Activated naive CD8-positive, alpha-beta T cell treated with anti-CD3 and anti-CD28 coated beads for 36 hours (primary cell): ENCODE measurements at regions not wholly inside any gene's neighbourhood (a gene's known extent, or its start where the extent isn't known, plus 50 kb on each side); places are given as distances from the start of the nearest gene placed in this dataset.
A peak's percentile ranks its signal among the peaks of the same experiment; 100 is the strongest.

ENCODE experiments used
- DNase-seq: peaks from one replicate; pipeline ENCODE4 v3.0.0; 2021
- H3K27ac Mint-ChIP-seq: one replicate; pipeline ENCODE4 v1.8.0; 2022; ENCODE audit warnings: mild to moderate bottlenecking, moderate library complexity, mixed read lengths
- H3K27me3 Mint-ChIP-seq: one replicate; pipeline ENCODE4 v1.8.0; 2022; ENCODE audit warnings: mild to moderate bottlenecking, mixed read lengths
- H3K36me3 Mint-ChIP-seq: one replicate; pipeline ENCODE4 v1.8.0; 2021; ENCODE audit warnings: mild to moderate bottlenecking, mixed read lengths
- H3K4me1 Mint-ChIP-seq: one replicate; pipeline ENCODE4 v1.8.0; 2021; ENCODE audit warnings: mixed read lengths
- H3K4me3 Mint-ChIP-seq: one replicate; pipeline ENCODE4 v1.8.0; 2022; ENCODE audit warnings: mild to moderate bottlenecking, moderate library complexity, mixed read lengths
- H3K9me3 Mint-ChIP-seq: one replicate; pipeline ENCODE4 v1.8.0; 2022; ENCODE audit warnings: mixed read lengths

- Mint-ChIP-seq H3K9me3 (peaks cover 23% of the 10 kb centered on the region), H3K27ac (no peak overlapping the region), H3K36me3 (no peaks in the 10 kb centered on the region), H3K4me3 (no peak overlapping the region), H3K27me3 (peaks cover 18% of the 10 kb centered on the region), H3K4me1 (no peaks in the 10 kb centered on the region)
- no peak for DNase-seq
Observed at GRCh38 chr22:48834404-48834803, 993.3 kb downstream of the BRD1 start.

- DNase-seq = peak; percentile 24
- no peak overlapping the region for H3K4me3 Mint-ChIP-seq
- H3K27ac Mint-ChIP-seq = no peak overlapping the region
- peaks cover 21% of the 10 kb centered on the region for H3K9me3 Mint-ChIP-seq
- H3K36me3 Mint-ChIP-seq = no peaks in the 10 kb centered on the region
- no peaks in the 10 kb centered on the region for H3K4me1 Mint-ChIP-seq
- peaks cover 21% of the 10 kb centered on the region for H3K27me3 Mint-ChIP-seq
Observed at GRCh38 chr22:48832592-48832991, 995.1 kb downstream of the BRD1 start.

- Mint-ChIP-seq H3K36me3 (no peaks in the 10 kb centered on the region), H3K9me3 (peaks cover 12% of the 10 kb centered on the region), H3K4me1 (no peaks in the 10 kb centered on the region), H3K27me3 (peaks cover 29% of the 10 kb centered on the region), H3K4me3 (no peak overlapping the region), H3K27ac (no peak overlapping the region)
- DNase-seq = no peak
Observed at GRCh38 chr22:48829908-48830307, 997.8 kb downstream of the BRD1 start.

GRCh38 chr22:48828688-48829087, 999.0 kb downstream of the BRD1 start:
- no peaks in the 10 kb centered on the region for H3K4me1 Mint-ChIP-seq
- H3K4me3 Mint-ChIP-seq = no peak overlapping the region
- no peak overlapping the region for H3K27ac Mint-ChIP-seq
- no peak for DNase-seq
- peaks cover 12% of the 10 kb centered on the region for H3K9me3 Mint-ChIP-seq
- H3K27me3 Mint-ChIP-seq = peaks cover 23% of the 10 kb centered on the region
- H3K36me3 Mint-ChIP-seq = no peaks in the 10 kb centered on the region

GRCh38 chr22:48827904-48828555, 999.6 kb downstream of the BRD1 start:
- peaks cover 6% of the 10 kb centered on the region for H3K9me3 Mint-ChIP-seq
- no peak overlapping the region for H3K27ac Mint-ChIP-seq
- H3K4me3 Mint-ChIP-seq = no peak overlapping the region
- no peaks in the 10 kb centered on the region for H3K4me1 Mint-ChIP-seq
- H3K36me3 Mint-ChIP-seq = no peaks in the 10 kb centered on the region
- peaks cover 21% of the 10 kb centered on the region for H3K27me3 Mint-ChIP-seq
- no peak for DNase-seq

- no peaks in the 10 kb centered on the region for H3K4me1 Mint-ChIP-seq
Observed at GRCh38 chr22:48827268-48827846, 1000.3 kb downstream of the BRD1 start.

GRCh38 chr22:48826546-48826945, 1001.1 kb downstream of the BRD1 start:
- H3K4me3 Mint-ChIP-seq = no peak overlapping the region
- DNase-seq = no peak
- H3K9me3 Mint-ChIP-seq = peaks cover 5% of the 10 kb centered on the region
- peaks cover 24% of the 10 kb centered on the region for H3K27me3 Mint-ChIP-seq
- no peaks in the 10 kb centered on the region for H3K36me3 Mint-ChIP-seq
- H3K27ac Mint-ChIP-seq = no peak overlapping the region
- H3K4me1 Mint-ChIP-seq = no peaks in the 10 kb centered on the region

More at GRCh38 chr22:48827268-48827846, 1000.3 kb downstream of the BRD1 start:
- DNase-seq = no peak
- no peak overlapping the region for H3K27ac Mint-ChIP-seq
- peaks cover 5% of the 10 kb centered on the region for H3K9me3 Mint-ChIP-seq
- no peaks in the 10 kb centered on the region for H3K36me3 Mint-ChIP-seq
- no peak overlapping the region for H3K4me3 Mint-ChIP-seq
- peaks cover 24% of the 10 kb centered on the region for H3K27me3 Mint-ChIP-seq

GRCh38 chr22:48825802-48826520, 1001.7 kb downstream of the BRD1 start:
- Mint-ChIP-seq H3K27me3 (peaks cover 24% of the 10 kb centered on the region), H3K36me3 (no peaks in the 10 kb centered on the region), H3K4me3 (no peak overlapping the region), H3K9me3 (no peaks in the 10 kb centered on the region), H3K4me1 (no peaks in the 10 kb centered on the region), H3K27ac (no peak overlapping the region)
- DNase-seq = no peak

GRCh38 chr22:48824712-48825651, 1002.7 kb downstream of the BRD1 start:
- H3K4me3 Mint-ChIP-seq = no peak overlapping the region
- peaks cover 24% of the 10 kb centered on the region for H3K27me3 Mint-ChIP-seq
- DNase-seq = no peak
- no peaks in the 10 kb centered on the region for H3K36me3 Mint-ChIP-seq
- no peaks in the 10 kb centered on the region for H3K4me1 Mint-ChIP-seq
- no peaks in the 10 kb centered on the region for H3K9me3 Mint-ChIP-seq
- H3K27ac Mint-ChIP-seq = no peak overlapping the region

- no peak for DNase-seq
- Mint-ChIP-seq H3K36me3 (no peaks in the 10 kb centered on the region), H3K27ac (no peak overlapping the region), H3K27me3 (peaks cover 21% of the 10 kb centered on the region), H3K4me1 (no peaks in the 10 kb centered on the region), H3K4me3 (no peak overlapping the region), H3K9me3 (no peaks in the 10 kb centered on the region)
Observed at GRCh38 chr22:48823941-48824340, 1003.7 kb downstream of the BRD1 start.

GRCh38 chr22:48822278-48823233, 1005.1 kb downstream of the BRD1 start:
- no peaks in the 10 kb centered on the region for H3K4me1 Mint-ChIP-seq
- no peaks in the 10 kb centered on the region for H3K9me3 Mint-ChIP-seq
- H3K4me3 Mint-ChIP-seq = no peak overlapping the region
- H3K27me3 Mint-ChIP-seq = peaks cover 21% of the 10 kb centered on the region
- H3K36me3 Mint-ChIP-seq = no peaks in the 10 kb centered on the region
- H3K27ac Mint-ChIP-seq = no peak overlapping the region
- no peak for DNase-seq

- Mint-ChIP-seq H3K36me3 (no peaks in the 10 kb centered on the region), H3K4me3 (no peak overlapping the region), H3K27me3 (peaks cover 15% of the 10 kb centered on the region), H3K4me1 (no peaks in the 10 kb centered on the region), H3K9me3 (no peaks in the 10 kb centered on the region), H3K27ac (no peak overlapping the region)
- no peak for DNase-seq
Observed at GRCh38 chr22:48821727-48822126, 1005.9 kb downstream of the BRD1 start.

- Mint-ChIP-seq H3K4me1 (no peaks in the 10 kb centered on the region), H3K36me3 (no peaks in the 10 kb centered on the region), H3K9me3 (no peaks in the 10 kb centered on the region), H3K4me3 (no peak overlapping the region), H3K27ac (no peak overlapping the region), H3K27me3 (peaks cover 15% of the 10 kb centered on the region)
- no peak for DNase-seq
Observed at GRCh38 chr22:48821346-48821690, 1006.4 kb downstream of the BRD1 start.
